ENCODE measurements at regions not wholly inside any gene's neighbourhood (a gene's known extent, or its start where the extent isn't known, plus 50 kb on each side); places are given as distances from the start of the nearest gene placed in this dataset.
"Not testable (repeated sequence)": the region's sequence is repeated elsewhere in the genome, so short reads cannot be mapped to it uniquely, and the experiment has no call there.

DNA sequence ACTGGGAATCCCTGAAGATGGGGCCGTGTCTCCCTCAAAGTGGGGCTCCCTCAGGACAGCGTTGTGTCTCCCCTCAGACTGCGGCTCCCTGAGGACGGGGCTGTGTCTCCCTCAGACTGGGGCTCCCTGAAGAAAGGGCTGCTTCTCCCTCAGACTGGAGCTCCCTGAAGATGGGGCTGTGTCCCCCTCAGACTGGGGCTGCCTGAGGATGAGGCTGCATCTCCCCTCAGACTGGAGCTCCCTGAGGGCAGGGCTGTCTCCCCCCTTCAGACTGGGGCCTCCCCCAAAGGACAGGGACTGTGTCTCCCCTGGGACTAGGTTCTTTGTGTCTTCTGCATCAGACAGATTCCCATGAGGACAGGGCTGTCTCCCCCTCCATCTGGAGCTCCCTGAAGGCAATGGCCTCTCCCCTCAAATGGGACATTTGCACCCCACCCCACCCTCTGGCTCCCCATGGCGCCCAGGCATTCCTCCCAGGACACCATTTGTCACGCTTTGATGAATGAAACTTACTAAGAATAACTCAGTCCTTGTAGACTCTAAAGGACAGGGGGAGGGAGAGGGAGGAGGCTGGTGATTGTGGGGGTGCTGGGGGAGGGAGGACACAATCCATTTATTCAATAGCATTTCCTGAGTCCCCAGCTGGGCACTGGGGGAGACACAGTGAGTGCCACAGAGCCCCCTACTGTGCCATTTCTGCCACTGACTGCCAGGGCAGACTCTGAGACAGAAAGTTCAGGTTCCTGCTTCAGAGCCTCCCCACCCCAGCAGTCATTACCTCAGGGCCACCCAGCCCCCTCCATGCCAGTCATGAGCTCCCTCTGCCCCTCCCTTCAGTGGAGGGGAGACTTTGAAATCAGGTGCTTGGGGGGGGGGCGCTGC lies 122.4 kb downstream of the MRPL14 start:
- Histone ChIP-seq H3K36me3 (ENCODE audit: control insufficient read depth, insufficient read depth, low read length) (no peaks in the 10 kb centered on the region), H3K4me1 (ENCODE audit: control insufficient read depth, insufficient read depth, low read length) (peaks cover 54% of the 10 kb centered on the region), H3K4me3 (ENCODE audit: low read length) (no peak overlapping the region), H3K9me3 (replicated peaks; ENCODE audit: control insufficient read depth, low read depth, low read length) (no peaks in the 10 kb centered on the region), H3K27ac (ENCODE audit: low read length) (peak overlapping the region; percentile 29), H3K27me3 (ENCODE audit: control insufficient read depth, insufficient read depth, low read length) (peaks cover 51% of the 10 kb centered on the region)
- 62% methylated on average over 4 of the region's 7 CpGs for WGBS (ENCODE audit: insufficient coverage)
- no peak for DNase-seq

DNA sequence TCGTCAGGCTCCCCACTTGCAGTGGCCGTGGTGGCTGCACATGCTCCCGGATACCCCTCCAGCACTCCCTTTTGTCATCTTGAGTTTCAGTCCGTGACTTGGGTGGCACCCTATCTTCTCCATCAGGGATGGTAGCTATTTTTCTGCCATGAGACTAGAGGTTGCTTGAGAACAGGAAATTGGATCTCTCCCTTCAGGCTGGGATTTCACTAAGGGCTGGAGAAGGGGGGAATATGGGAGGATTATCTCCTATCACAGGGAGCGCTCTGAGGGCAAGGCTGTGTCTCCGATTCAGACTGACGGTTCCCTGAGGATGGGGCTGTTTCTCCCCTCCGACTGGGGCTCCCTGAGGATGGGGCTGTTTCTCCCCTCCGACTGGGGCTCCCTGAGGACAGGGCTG lies 123.1 kb downstream of the MRPL14 start:
- 39% methylated on average over 4 of the region's 9 CpGs for WGBS (ENCODE audit: insufficient coverage)
- H3K27ac ChIP-seq (ENCODE audit: low read length): peak overlapping the region; percentile 29
- DNase-seq: no peak
- H3K36me3 ChIP-seq (ENCODE audit: control insufficient read depth, insufficient read depth, low read length): no peaks in the 10 kb centered on the region
- peaks cover 51% of the 10 kb centered on the region for H3K27me3 ChIP-seq (ENCODE audit: control insufficient read depth, insufficient read depth, low read length)
- no peaks in the 10 kb centered on the region for H3K9me3 ChIP-seq (replicated peaks; ENCODE audit: control insufficient read depth, low read depth, low read length)
- H3K4me1 ChIP-seq (ENCODE audit: control insufficient read depth, insufficient read depth, low read length): peaks cover 54% of the 10 kb centered on the region
- H3K4me3 ChIP-seq (ENCODE audit: low read length): no peak overlapping the region

DNA sequence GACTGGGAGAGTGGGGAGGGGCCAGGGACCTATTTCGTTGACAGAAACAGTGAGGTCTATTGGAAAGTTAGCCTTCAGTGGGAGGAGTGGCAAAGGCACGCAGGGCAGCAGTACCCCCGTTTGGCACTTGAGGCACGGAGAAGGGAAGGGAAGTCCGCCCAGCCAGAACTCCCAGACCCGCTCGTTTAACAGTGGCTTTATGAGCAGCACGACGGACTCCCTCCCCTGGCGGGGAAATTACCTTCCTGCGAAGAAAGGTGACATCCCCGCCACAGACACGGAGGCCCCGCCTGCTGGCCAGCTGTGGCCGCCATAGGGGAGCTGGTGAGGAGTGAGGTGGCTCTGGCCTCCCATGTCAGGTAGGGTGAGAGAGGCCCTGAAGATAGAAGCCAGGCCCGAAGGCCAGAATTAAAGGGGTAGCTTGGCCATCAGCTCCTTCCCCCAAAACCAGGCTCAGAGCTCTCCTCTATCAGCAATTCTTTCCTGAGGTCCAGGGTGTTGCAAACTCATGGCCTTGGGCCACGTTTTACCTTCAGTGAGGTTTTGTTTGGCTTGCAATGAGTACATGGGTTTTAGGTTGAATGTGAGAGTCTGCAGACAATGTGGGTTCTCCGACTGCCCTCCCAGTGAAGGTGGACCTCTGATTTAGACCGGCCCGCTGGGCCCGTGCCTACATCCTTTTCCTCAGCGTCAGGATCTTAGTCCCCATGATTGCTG lies 123.7 kb downstream of the MRPL14 start:
- WGBS (ENCODE audit: insufficient coverage): 60% methylated on average over 10 of the region's 22 CpGs
- Histone ChIP-seq H3K4me3 (ENCODE audit: low read length) (peak overlapping the region; percentile 32), H3K27me3 (ENCODE audit: control insufficient read depth, insufficient read depth, low read length) (peaks cover 51% of the 10 kb centered on the region), H3K4me1 (ENCODE audit: control insufficient read depth, insufficient read depth, low read length) (peaks cover 54% of the 10 kb centered on the region), H3K27ac (ENCODE audit: low read length) (peak overlapping the region; percentile 75), H3K9me3 (replicated peaks; ENCODE audit: control insufficient read depth, low read depth, low read length) (no peaks in the 10 kb centered on the region), H3K36me3 (ENCODE audit: control insufficient read depth, insufficient read depth, low read length) (no peaks in the 10 kb centered on the region)
- DNase-seq: no peak

DNA sequence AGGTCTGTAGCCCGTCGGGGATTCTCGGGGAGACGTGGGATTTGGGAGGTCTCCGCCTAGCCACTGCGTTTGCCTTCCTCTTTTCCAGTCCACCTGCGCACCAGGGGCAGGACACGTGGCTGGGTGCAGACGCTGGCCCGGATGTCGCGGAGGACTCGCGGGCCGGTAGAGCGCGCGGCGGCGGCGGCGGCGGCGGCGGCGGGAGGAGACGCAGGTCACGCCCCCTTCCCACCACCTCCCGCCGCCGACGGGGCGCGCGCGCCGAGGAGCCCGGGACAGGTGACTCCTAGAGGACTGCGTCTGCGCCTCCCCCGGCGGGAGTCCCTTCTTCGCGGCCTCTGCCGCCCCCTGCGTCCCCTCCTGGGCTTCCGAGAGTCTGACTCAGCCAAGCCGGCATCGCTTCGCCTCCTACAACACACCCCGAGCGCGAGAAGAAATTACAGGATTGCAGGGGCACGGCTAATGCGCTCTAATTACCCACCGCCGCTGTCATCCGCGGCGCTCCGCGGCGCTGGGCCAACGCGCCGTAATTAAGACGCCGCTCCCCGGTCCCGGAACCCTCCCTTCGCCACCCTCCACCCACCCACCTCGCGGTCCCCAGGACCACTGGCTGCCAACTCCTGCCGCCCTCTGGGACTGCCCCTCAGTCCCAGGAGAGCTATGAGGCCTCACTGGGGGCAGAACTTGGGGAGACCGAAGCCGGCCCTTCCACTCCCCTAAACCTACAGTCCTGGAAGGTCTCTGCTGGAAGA lies 124.5 kb downstream of the MRPL14 start:
- Histone ChIP-seq H3K27me3 (ENCODE audit: control insufficient read depth, insufficient read depth, low read length) (peaks cover 51% of the 10 kb centered on the region), H3K4me3 (ENCODE audit: low read length) (peak overlapping the region; percentile 32), H3K36me3 (ENCODE audit: control insufficient read depth, insufficient read depth, low read length) (no peaks in the 10 kb centered on the region), H3K9me3 (replicated peaks; ENCODE audit: control insufficient read depth, low read depth, low read length) (no peaks in the 10 kb centered on the region), H3K4me1 (ENCODE audit: control insufficient read depth, insufficient read depth, low read length) (peaks cover 54% of the 10 kb centered on the region), H3K27ac (ENCODE audit: low read length) (peak overlapping the region; percentile 76)
- under 1% methylated on average over 73 of the region's 76 CpGs for WGBS (ENCODE audit: insufficient coverage)
- DNase-seq: peak; percentile 77

DNA sequence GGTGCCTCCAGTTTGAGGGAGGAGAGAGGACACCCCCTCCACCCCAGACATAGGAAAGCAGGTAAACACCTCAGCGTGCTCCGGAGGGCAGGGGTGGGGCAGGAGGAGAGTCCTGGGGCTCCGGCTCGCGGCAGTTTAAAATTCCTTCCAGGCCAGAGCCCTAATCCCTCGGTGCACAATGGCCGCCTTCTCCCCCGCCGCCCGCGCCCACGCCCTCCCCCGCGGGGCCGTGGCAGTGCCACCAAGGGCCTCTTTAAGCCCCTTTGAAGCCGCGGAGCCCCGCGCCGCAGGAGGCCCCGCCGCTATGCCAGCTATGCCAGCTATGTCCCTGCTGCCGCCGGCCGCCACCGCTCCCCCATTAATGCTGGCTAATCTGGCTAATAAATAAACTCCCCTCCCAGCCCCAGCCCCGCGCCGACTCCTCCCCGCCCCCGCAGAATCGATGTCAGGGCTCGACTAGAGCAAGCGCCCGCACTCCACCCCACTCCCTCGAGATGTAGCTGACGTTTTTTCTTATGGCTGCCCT lies 125.1 kb downstream of the MRPL14 start:
- Histone ChIP-seq H3K27ac (ENCODE audit: low read length) (peak overlapping the region; percentile 76), H3K9me3 (replicated peaks; ENCODE audit: control insufficient read depth, low read depth, low read length) (no peaks in the 10 kb centered on the region), H3K4me1 (ENCODE audit: control insufficient read depth, insufficient read depth, low read length) (peaks cover 54% of the 10 kb centered on the region), H3K27me3 (ENCODE audit: control insufficient read depth, insufficient read depth, low read length) (peaks cover 51% of the 10 kb centered on the region), H3K36me3 (ENCODE audit: control insufficient read depth, insufficient read depth, low read length) (no peaks in the 10 kb centered on the region), H3K4me3 (ENCODE audit: low read length) (peak overlapping the region; percentile 32)
- no peak for DNase-seq
- WGBS (ENCODE audit: insufficient coverage): under 1% methylated on average over 30 of the region's 37 CpGs

DNA sequence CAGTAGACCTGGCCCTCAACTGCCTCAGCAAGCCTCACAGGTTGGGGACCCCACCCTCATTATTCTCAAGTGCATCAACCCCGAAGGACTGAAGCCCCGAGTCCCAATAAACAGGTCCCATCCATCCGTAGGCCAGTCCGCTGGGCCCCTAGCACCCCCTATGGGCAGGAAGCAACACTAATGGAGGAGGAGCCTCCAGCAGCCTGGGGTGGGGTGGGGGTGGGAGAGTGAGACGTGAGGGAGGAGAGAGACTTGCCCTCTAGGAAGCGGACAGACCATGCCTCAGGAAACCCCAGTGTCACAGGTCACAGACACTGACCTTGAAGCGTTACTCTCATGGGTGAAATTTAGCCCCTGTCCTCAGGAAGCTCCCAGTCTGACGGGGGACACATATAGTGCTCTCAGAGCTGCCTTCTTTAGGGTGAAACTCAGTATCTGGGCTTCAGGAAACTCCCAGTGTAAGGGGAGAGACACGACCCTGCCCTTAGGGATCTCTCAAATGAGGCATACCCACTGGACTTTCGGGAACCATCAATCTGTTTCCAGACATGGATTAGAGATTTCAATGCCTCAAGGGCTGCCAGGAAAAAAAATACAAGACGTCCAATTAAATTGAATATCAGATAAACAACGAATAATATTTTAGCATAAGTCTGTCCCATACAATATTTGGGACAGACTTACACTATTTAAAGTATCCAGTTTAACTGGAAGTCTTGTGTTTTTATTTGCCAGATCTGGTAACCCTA lies 125.8 kb downstream of the MRPL14 start:
- H3K27ac ChIP-seq (ENCODE audit: low read length): peak overlapping the region; percentile 3
- 17% methylated on average over 5 of the region's 12 CpGs for WGBS (ENCODE audit: insufficient coverage)
- DNase-seq: no peak
- no peaks in the 10 kb centered on the region for H3K36me3 ChIP-seq (ENCODE audit: control insufficient read depth, insufficient read depth, low read length)
- no peaks in the 10 kb centered on the region for H3K9me3 ChIP-seq (replicated peaks; ENCODE audit: control insufficient read depth, low read depth, low read length)
- peaks cover 48% of the 10 kb centered on the region for H3K27me3 ChIP-seq (ENCODE audit: control insufficient read depth, insufficient read depth, low read length)
- H3K4me3 ChIP-seq (ENCODE audit: low read length): no peak overlapping the region
- H3K4me1 ChIP-seq (ENCODE audit: control insufficient read depth, insufficient read depth, low read length): peaks cover 54% of the 10 kb centered on the region

DNA sequence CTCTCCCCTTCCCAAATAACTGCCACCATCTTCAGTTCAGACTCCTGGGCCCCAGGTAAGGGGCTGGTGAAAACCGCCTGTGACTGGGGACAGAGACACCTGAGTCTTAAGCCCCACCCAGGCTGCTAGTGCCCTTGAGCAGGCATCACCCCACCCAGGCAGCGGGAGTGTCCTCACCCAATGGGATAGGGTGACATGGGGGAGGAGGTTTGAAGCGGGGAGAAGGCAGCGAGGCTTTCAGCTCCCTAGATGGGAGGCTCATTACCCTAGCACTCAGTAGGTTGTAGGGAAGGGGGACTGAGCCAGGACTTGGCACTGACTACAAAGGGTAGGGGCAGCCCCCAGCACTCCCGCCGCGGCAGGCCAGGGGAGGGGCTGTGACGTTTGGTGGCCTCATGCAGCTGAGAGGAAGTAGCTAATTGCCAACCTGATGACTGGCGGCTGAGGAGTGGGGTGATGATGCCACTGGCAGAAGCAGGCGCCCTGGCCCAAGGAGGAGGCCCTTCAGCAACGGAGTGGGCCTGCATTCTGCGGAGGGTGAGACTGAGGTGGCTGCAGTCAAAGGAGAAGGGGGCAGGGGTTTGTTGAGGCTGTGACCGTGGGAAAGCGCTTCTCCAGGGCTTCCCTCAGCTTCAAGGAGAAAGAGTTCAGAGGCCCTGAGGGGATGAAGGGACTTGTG lies 126.9 kb downstream of the MRPL14 start:
- DNase-seq: no peak
- no peak overlapping the region for H3K4me3 ChIP-seq (ENCODE audit: low read length)
- no peak overlapping the region for H3K27ac ChIP-seq (ENCODE audit: low read length)
- H3K27me3 ChIP-seq (ENCODE audit: control insufficient read depth, insufficient read depth, low read length): peaks cover 46% of the 10 kb centered on the region
- peaks cover 2% of the 10 kb centered on the region for H3K9me3 ChIP-seq (replicated peaks; ENCODE audit: control insufficient read depth, low read depth, low read length)
- 44% methylated on average over 12 of the region's 14 CpGs for WGBS (ENCODE audit: insufficient coverage)
- no peaks in the 10 kb centered on the region for H3K36me3 ChIP-seq (ENCODE audit: control insufficient read depth, insufficient read depth, low read length)
- peaks cover 55% of the 10 kb centered on the region for H3K4me1 ChIP-seq (ENCODE audit: control insufficient read depth, insufficient read depth, low read length)

DNA sequence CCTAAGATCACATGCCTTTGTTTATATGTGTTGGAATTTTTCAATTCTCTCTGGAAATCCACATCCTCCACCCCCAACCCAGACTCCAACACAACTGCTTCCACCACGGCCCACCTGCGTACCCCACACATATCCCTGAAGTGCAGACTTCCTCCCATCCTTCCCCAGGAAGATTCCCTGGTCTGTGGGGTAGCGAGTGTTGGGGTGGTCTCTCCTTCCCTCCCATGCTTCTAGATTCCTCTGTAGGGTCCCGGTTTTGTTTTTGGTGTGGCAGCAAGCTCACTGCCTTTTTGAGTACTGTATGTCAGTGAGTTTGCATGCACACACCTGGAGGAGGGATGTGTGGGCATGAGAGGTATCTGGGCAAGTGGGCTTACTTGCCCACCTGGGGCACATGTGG lies 127.6 kb downstream of the MRPL14 start:
- peaks cover 40% of the 10 kb centered on the region for H3K27me3 ChIP-seq (ENCODE audit: control insufficient read depth, insufficient read depth, low read length)
- peaks cover 2% of the 10 kb centered on the region for H3K9me3 ChIP-seq (replicated peaks; ENCODE audit: control insufficient read depth, low read depth, low read length)
- no CpG with 5 or more reads among the region's 4 CpGs for WGBS (ENCODE audit: insufficient coverage)
- DNase-seq: no peak
- H3K4me1 ChIP-seq (ENCODE audit: control insufficient read depth, insufficient read depth, low read length): peaks cover 51% of the 10 kb centered on the region
- no peaks in the 10 kb centered on the region for H3K36me3 ChIP-seq (ENCODE audit: control insufficient read depth, insufficient read depth, low read length)
- no peak overlapping the region for H3K27ac ChIP-seq (ENCODE audit: low read length)
- no peak overlapping the region for H3K4me3 ChIP-seq (ENCODE audit: low read length)

DNA sequence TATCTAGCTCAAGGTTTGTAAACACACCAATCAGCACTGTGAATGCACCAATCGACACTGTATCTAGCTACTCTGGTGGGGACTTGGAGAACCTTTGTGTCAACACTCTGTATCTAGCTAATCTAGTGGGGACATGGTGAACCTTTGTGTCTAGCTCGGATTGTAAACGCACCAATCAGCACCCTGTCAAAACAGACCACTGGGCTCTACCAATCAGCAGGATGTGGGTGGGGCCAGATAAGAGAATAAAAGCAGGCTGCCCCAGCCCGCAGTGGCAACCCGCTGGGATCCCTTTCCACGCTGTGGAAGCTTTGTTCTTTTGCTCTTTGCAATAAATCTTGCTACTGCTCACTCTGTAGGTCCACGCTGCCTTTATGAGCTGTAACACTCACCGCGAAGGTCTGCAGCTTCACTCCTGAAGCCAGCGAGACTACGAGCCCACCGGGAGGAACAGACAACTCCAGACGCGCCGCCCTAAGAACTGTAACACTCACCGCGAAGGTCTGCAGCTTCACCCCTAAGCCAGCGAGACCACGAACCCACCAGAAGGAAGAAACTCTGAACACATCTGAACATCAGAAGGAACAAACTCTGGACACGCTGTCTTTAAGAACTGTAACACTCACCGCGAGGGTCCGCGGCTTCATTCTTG lies 128.5 kb downstream of the MRPL14 start:
- H3K4me3 ChIP-seq (ENCODE audit: low read length); H3K36me3 ChIP-seq (ENCODE audit: control insufficient read depth, insufficient read depth, low read length); DNase-seq; H3K9me3 ChIP-seq (replicated peaks; ENCODE audit: control insufficient read depth, low read depth, low read length); H3K27ac ChIP-seq (ENCODE audit: low read length): not testable (repeated sequence)
- 51% methylated on average over 10 of the region's 24 CpGs for WGBS (ENCODE audit: insufficient coverage)
- Histone ChIP-seq H3K4me1 (ENCODE audit: control insufficient read depth, insufficient read depth, low read length) (peaks cover 50% of the 10 kb centered on the region), H3K27me3 (ENCODE audit: control insufficient read depth, insufficient read depth, low read length) (peaks cover 32% of the 10 kb centered on the region)

All from muscle of leg (tissue), 3 donors.